GM19023 (cell line): ENCODE measurements at regions not wholly inside any gene's neighbourhood (a gene's known extent, or its start where the extent isn't known, plus 50 kb on each side); places are given as distances from the start of the nearest gene placed in this dataset.
"Not testable (repeated sequence)": the region's sequence is repeated elsewhere in the genome, so short reads cannot be mapped to it uniquely, and the experiment has no call there.

ENCODE experiments used
- ATAC-seq: cut with Tn5 transposase; IDR thresholded peaks from one replicate; pipeline ENCODE4 v1.9.1; 2021; ENCODE audit warnings: mild to moderate bottlenecking, moderate library complexity; ENCODE audit not compliant: unreplicated experiment

- ATAC-seq: not testable (repeated sequence)
Observed at GRCh38 chr1:14177866-14178265, 420.6 kb upstream of the KAZN start.

DNA sequence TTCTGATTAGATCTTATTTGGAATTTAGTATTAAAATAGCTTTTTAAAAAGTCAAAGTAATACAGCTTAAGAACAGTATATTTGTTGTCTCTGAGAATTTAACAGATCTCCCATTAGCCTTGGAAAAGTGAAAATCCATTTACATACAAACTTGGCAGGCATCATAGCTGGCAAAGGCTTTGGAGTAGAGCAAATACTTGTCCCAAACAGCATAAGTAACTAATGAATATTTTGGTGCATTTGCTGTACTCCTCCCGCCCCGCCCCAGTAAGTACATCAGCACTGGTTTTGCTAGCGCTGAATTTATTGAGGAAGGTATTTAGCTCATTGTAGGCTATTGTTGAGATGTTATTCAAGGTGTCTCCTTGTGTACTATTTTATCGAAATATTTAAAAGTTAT lies 417.7 kb upstream of the KAZN start:
- ATAC-seq: no peak

DNA sequence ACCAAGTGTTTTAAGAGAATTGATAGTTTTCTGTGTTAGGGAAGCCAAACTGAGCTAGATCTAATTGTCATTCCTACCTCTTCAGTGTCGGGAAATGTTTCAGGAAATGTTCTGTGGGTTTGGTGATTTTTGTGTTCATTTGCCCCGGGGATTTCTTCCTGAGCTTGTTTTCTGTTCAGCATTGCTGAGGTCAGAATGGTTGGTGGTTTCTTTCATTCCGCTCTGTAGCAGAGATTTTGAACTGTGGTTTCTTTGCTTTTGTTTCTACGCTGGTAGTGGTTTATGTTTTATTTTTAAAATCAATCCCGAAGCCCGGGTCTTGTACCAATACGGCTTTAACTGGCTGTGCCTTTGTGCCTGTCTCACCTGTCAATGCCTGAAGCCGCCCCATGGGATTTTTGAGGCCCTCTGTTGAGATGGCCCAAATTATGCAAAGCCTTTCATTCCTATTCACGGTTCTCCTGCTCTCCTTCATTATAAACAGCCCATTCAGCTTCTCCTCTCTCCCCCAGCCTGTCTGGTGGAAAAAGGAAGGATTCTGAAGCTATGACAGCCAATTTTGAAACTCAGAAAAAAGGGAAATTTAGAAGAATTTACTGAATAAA lies 417.2 kb upstream of the KAZN start:
- ATAC-seq: no peak

GRCh38 chr1:14182856-14183255 lies 415.6 kb upstream of the KAZN start:
- no peak for ATAC-seq

GRCh38 chr1:14183329-14183728 lies 415.2 kb upstream of the KAZN start:
- ATAC-seq: no peak

DNA sequence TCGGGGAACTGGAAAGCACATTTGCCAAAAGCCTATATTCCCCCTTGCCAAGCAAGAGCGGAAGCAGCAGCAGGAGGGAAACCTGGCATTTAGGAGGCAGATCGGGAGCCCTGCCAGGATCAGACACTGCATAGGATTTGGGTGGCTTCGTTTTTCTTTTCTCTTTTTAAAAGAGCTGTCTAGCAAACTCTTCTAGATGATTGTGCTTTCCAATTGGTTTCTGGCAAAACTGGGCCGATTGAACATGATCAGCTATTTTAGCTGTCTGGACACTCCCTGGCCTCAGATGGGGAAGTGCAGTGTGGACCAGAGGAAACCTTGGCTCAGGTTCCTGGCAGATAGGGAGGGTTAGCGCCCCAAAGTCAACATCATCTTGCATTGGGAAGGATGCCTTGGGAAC lies 414.0 kb upstream of the KAZN start:
- no peak for ATAC-seq

- no peak for ATAC-seq
Observed at GRCh38 chr1:14189381-14189780, 409.1 kb upstream of the KAZN start.

DNA sequence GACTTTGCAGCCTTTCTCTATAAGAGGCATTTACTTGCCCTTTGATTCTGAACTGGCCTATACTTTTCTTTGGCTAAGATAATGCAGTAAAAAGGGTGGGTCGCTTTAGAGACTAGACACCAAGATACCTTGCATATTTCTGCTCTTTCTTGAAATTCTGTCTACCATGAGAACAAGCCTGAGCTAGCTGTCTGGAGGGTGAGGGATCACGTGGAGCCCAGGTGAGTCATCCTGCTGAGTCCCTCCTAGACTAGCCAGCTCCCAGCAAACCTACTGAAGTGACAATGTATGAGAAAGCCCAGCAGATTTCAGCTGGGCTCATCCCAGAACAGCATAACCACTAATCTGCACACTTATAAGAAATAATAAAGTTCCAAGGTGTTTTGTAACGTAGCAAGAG lies 408.0 kb upstream of the KAZN start:
- no peak for ATAC-seq

- ATAC-seq: no peak
Observed at GRCh38 chr1:14194511-14194910, 404.0 kb upstream of the KAZN start.

GRCh38 chr1:14205066-14205465 lies 393.4 kb upstream of the KAZN start:
- no peak for ATAC-seq

DNA sequence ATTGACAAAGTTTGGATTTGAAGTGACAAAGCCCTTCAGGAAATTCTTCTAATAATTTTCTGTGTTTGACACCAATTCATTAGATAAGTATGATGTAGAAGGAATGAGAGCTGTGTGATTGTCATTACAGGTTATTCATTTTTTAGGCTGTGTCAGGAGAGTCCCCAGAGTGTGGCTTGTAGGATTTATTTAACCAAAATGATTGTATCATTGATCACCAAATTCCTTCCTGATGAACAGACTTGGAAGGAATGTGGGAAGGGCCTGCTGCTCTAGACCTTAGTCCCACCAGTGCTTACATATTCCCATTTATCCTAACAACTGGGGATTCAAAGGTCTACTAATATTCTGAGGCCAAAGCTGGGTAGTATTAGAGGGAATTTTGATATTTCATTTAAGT lies 383.3 kb upstream of the KAZN start:
- ATAC-seq: no peak

GRCh38 chr1:14217384-14217783 lies 381.1 kb upstream of the KAZN start:
- no peak for ATAC-seq

DNA sequence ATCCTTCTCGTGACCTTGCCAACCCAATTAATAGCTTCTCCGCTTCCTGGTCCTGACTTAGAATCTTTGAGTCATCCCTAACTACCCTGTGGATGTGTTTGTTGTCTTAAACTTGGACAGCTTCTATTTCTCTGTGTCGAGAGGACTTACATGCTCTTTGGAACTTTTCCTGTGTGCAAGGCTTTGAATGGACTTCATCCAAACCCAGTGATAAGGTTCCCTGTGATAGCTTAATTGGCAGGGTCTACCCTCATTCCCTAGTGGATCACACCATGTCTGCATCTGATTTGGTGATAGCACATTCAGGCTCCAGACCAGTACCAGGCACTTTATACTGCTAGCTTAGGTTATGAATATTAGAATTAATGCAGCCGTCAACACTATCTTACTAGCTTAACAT lies 378.2 kb upstream of the KAZN start:
- no peak for ATAC-seq

DNA sequence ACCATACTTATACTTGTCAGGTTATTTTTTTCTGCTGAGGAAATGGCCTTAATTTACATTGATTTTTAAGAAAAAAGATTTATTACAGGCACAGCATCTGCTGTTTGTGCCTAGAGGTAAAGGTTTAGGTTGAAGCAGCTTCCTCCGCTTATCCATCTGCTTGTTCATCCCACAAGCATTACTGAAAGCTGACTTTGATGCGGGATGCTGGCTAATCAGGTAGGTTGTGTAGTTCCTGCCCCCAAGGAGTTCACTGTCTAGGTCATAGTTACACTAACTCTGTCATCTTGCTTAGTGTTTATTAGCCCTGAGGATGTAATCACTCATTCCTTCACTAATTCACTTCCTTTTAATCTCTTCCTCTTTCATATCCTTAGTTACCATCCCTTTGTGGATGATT lies 377.7 kb upstream of the KAZN start:
- no peak for ATAC-seq

DNA sequence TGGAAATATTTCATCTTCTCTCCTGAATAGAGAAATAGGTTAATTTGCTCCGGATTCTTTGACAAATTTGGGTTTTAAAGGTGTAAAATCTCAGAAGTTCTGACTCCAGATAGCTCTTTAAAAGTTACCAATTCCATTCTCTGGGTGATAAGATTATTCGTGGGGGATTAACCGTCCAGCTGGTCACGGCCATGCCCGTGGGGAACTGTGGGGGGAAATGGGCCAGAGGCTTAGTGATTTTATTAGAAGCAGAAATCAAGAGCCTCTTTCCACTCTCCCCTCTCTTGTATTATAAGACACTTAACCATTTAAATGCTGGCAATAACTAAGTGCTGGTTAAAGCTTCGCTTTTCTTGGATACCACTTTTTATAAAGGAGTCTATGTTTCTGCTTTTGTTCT lies 376.4 kb upstream of the KAZN start:
- no peak for ATAC-seq

GRCh38 chr1:14228677-14229076 lies 369.8 kb upstream of the KAZN start:
- no peak for ATAC-seq

DNA sequence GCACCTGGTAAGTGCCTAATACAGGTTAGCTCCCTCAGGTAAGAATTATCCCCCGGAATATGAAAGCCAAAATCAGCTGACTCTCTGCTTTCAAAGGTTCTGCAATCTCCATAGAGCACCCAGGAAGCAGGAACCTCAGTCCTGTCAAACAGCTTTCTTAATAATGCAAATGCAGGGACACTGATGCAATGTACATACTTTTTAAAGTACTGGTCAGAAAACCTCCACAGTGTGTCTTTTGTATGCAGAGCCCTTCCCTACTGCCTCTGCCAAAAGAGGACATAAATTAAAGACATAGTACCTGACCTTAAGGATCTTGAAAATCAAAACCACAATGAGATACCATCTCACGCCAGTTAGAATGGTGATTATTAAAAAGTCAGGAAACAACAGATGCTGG lies 365.0 kb upstream of the KAZN start:
- no peak for ATAC-seq

- ATAC-seq: no peak
Observed at GRCh38 chr1:14236097-14236496, 362.4 kb upstream of the KAZN start.

GRCh38 chr1:14238472-14239307 lies 359.8 kb upstream of the KAZN start:
- ATAC-seq: no peak

DNA sequence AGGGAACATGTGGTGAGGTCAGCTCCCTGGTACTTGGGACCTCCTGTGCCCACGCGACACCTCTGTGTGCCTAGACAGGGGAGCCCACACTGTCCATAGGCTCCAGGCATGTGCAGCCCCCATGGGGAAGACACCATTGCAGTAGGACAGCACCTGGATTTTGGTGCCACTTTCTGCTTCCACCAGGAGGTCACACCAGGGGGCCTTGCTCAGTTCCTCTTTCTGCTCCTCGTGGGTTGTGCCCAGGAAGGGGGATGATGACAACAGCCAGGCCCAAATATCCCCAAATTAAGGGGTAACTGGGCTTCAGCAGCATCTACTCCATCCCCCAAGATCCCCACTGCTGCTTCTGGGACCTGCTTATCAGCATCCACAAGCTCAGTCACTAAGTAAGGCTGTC lies 358.2 kb upstream of the KAZN start:
- ATAC-seq: no peak

DNA sequence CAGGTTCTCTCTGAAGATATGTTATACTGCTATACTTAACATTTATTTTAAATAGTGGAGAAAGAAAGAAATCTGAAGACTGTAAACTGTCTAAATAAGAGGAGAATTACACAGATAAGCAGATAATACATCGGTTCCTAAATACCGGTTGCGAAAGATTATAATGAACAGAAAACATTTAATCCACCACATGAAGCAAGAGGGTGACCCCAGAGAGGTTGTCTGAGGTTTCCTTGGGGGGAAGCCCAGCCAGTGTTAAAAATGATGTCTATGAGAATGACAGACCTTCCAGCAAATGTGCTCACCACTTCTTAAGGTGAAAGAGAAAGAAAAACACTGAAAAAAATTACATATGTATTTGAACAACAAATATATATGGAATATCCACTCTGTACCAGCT lies 356.4 kb upstream of the KAZN start:
- ATAC-seq: no peak

GRCh38 chr1:14242870-14243269 lies 355.6 kb upstream of the KAZN start:
- no peak for ATAC-seq

GRCh38 chr1:14245954-14246353 lies 352.5 kb upstream of the KAZN start:
- no peak for ATAC-seq
